HepG2 (cell line): ENCODE measurements at regions not wholly inside any gene's neighbourhood (a gene's known extent, or its start where the extent isn't known, plus 50 kb on each side); places are given as distances from the start of the nearest gene placed in this dataset.

ENCODE experiments used
- ATAC-seq: fragments of 200-7000 bp; cut with Tn5 transposase; 3 replicates; pipeline ENCODE4 v1.9.1; 2020; ENCODE audit warnings: mild to moderate bottlenecking, moderate library complexity
- BruUV-seq: library from RNA; stranded (reverse); fragments of 400-500 nt; replicated peaks from 2 replicates; lab custom pipeline; 2021; lab: Mats Ljungman, UMichigan
- CTCF ChIA-PET: fragments of 300-600 bp; formaldehyde crosslinking; extraction: SDS; loops from one replicate; lab custom pipeline; 2021; ENCODE audit warnings: low total read pairs, inconsistent platforms, low intra/inter-chr PET ratio; lab: Yijun Ruan, JAX
- POLR2A ChIA-PET: fragments of 350-600 bp; sonication (Branson Sonifier 250); formaldehyde crosslinking; loops from one replicate; lab custom pipeline; 2020; ENCODE audit warnings: antibody characterized with exemption, inconsistent platforms; lab: Yijun Ruan, JAX
- DNase-seq: peaks from one replicate; pipeline ENCODE4 v3.0.0-alpha.2; 2015; ENCODE audit warnings: low spot score
- FAIRE-seq: peaks from 3 replicates; lab custom pipeline; 2011; peaks lifted over from hg19 to GRCh38; lab: Jason Lieb, UNC
- H2AFZ ChIP-seq: one replicate; pipeline ENCODE4 v1.6.1; 2011; ENCODE audit warnings: low read length, inconsistent platforms
- H3K27ac ChIP-seq: fragments of 300-600 bp; 3 replicates; pipeline ENCODE4 v1.8.0; 2011; ENCODE audit warnings: mixed run types, mild to moderate bottlenecking, mixed read lengths, low read length, inconsistent platforms; ENCODE audit not compliant: insufficient read depth; ENCODE audit errors: extremely low read length
- H3K27me3 ChIP-seq, 2 experiments: fragments of 200-600 bp in 1 of 2; 2 replicates in 1 of 2; 3 replicates in 1 of 2; pipeline versions ENCODE4 v1.6.0 to v1.8.0; 2011; ENCODE audit warnings: low read length in 2 of 2, mild to moderate bottlenecking in 2 of 2, moderate library complexity in 2 of 2, inconsistent platforms in 1 of 2; ENCODE audit not compliant: insufficient read depth in 2 of 2, control insufficient read depth in 1 of 2
- H3K36me3 ChIP-seq, 2 experiments: fragments of 200-600 bp in 1 of 2; replicated peaks in 1 of 2; 2 replicates in 1 of 2; 3 replicates in 1 of 2; pipeline versions ENCODE4 v1.5.1 to v1.8.0; 2011; ENCODE audit warnings: low read length in 2 of 2, inconsistent platforms in 1 of 2; ENCODE audit not compliant: insufficient read depth in 2 of 2, control insufficient read depth in 1 of 2
- H3K4me1 ChIP-seq: 2 replicates; pipeline ENCODE4 v1.5.1; 2012; ENCODE audit warnings: low read length, inconsistent platforms; ENCODE audit not compliant: insufficient read depth
- H3K4me2 ChIP-seq: 2 replicates; pipeline ENCODE4 v1.6.0; 2011; ENCODE audit warnings: low read depth, low read length, inconsistent platforms
- H3K4me3 ChIP-seq, 3 experiments: fragments of 200-600 bp in 1 of 3; sonication (generic), shearing (Covaris generic) in 1 of 3; replicated peaks in 1 of 3; 2 replicates each; pipeline ENCODE4 v1.5.1; 2011 to 2016; ENCODE audit warnings: low read length in 3 of 3, inconsistent platforms in 2 of 3, low read depth in 2 of 3, mild to moderate bottlenecking in 2 of 3, control low read depth in 1 of 3, mixed read lengths in 1 of 3; ENCODE audit not compliant: insufficient read depth in 1 of 3
- H3K79me2 ChIP-seq: one replicate; pipeline ENCODE4 v1.6.1; 2011; ENCODE audit warnings: low read length, inconsistent platforms; ENCODE audit not compliant: insufficient read depth
- H3K9ac ChIP-seq: 2 replicates; pipeline ENCODE4 v1.6.0; 2011; ENCODE audit warnings: mild to moderate bottlenecking, low read depth, low read length, inconsistent platforms; ENCODE audit not compliant: insufficient read depth
- H3K9me3 ChIP-seq: 2 replicates; pipeline ENCODE4 v1.5.1; 2012; ENCODE audit warnings: mild to moderate bottlenecking, low read length
- H4K20me1 ChIP-seq: 2 replicates; pipeline ENCODE4 v1.6.0; 2011; ENCODE audit warnings: inconsistent platforms, mild to moderate bottlenecking, low read length, moderate library complexity; ENCODE audit not compliant: insufficient read depth
- BORCS8-MEF2B ChIP-seq: sonication (generic); formaldehyde crosslinking; IDR thresholded peaks from 2 replicates; pipeline ENCODE4 v1.8.0; 2022; ENCODE audit warnings: mild to moderate bottlenecking, missing genetic modification reagents
- MAF1 ChIP-seq: sonication (generic); formaldehyde crosslinking; IDR thresholded peaks from 2 replicates; pipeline ENCODE4 v1.5.0; 2020; ENCODE audit warnings: missing genetic modification reagents, borderline replicate concordance
- SMYD3 ChIP-seq: sonication (generic); formaldehyde crosslinking; IDR thresholded peaks from 2 replicates; pipeline ENCODE4 v1.8.1; 2023; ENCODE audit warnings: mild to moderate bottlenecking, missing genetic modification reagents
- SPEN ChIP-seq: sonication (generic); formaldehyde crosslinking; IDR thresholded peaks from 2 replicates; pipeline ENCODE4 v1.5.1; 2020; ENCODE audit warnings: low read depth, mild to moderate bottlenecking, missing genetic modification reagents
- TEAD2 ChIP-seq: sonication (generic); formaldehyde crosslinking; IDR thresholded peaks from 2 replicates; pipeline ENCODE4 v1.9.0; 2021; ENCODE audit warnings: missing genetic modification reagents
- ZFAT ChIP-seq: sonication (generic); formaldehyde crosslinking; conservative IDR thresholded peaks from 2 replicates; pipeline ENCODE4 v1.8.1; 2023; ENCODE audit warnings: missing genetic modification reagents, inconsistent platforms
- ZMYM4 ChIP-seq: sonication (generic); formaldehyde crosslinking; IDR thresholded peaks from 2 replicates; pipeline ENCODE4 v1.8.1; 2023; ENCODE audit warnings: mild to moderate bottlenecking, missing genetic modification reagents
- ZNF12 ChIP-seq: sonication (generic); formaldehyde crosslinking; IDR thresholded peaks from 2 replicates; pipeline ENCODE4 v1.5.0; 2020; ENCODE audit warnings: missing genetic modification reagents
- ZNF232 ChIP-seq: sonication (generic); formaldehyde crosslinking; IDR thresholded peaks from 2 replicates; pipeline ENCODE4 v1.4.0; 2020; ENCODE audit warnings: missing genetic modification reagents, borderline replicate concordance
- ZNF432 ChIP-seq: sonication (generic); formaldehyde crosslinking; IDR thresholded peaks from 2 replicates; pipeline ENCODE4 v1.5.0; 2020; ENCODE audit warnings: missing genetic modification reagents, mild to moderate bottlenecking, borderline replicate concordance
- ZNF44 ChIP-seq: sonication (generic); formaldehyde crosslinking; IDR thresholded peaks from 2 replicates; pipeline ENCODE4 v1.5.1; 2020; ENCODE audit warnings: mild to moderate bottlenecking, missing genetic modification reagents
- ZNF879 ChIP-seq: sonication (generic); formaldehyde crosslinking; IDR thresholded peaks from 2 replicates; pipeline ENCODE4 v1.8.1; 2023; ENCODE audit warnings: missing genetic modification reagents
- WGBS: methylation state at CpG from one replicate; pipeline ENCODE4 v1.1.6; 2017; ENCODE audit warnings: low lambda C conversion rate; 5-methylcytosine and 5-hydroxymethylcytosine counted together
- in situ Hi-C: cut with HindIII; loops from 2 replicates; pipeline ENCODE4 v1.10.0; 2017; ENCODE audit warnings: low pct_unique_long_range_greater_than_20kb; ENCODE audit not compliant: extremely low pct_ligation_motif_present
- intact Hi-C: fragments of 100-400 bp; cut with micrococcal nuclease; formaldehyde crosslinking; loops from one replicate; pipeline ENCODE4 v1.10.0; 2022; ENCODE audit not compliant: unreplicated experiment
- TF ChIP-seq, protein P1 (sequence below): sonication (generic); formaldehyde crosslinking; IDR thresholded peaks from 2 replicates; pipeline ENCODE4 v1.4.0; 2020; ENCODE audit warnings: missing genetic modification reagents; ENCODE audit errors: not compliant biosample characterization
- TF ChIP-seq, protein P2 (sequence below), 2 experiments: sonication (generic) in 1 of 2; formaldehyde crosslinking in 1 of 2; IDR thresholded peaks; 2 replicates each; pipeline versions ENCODE4 v1.6.1 to v1.9.0; 2014 to 2022; ENCODE audit warnings: antibody characterized with exemption in 1 of 2, borderline replicate concordance in 1 of 2, inconsistent platforms in 1 of 2, low read depth in 1 of 2, missing genetic modification reagents in 1 of 2

DNA sequence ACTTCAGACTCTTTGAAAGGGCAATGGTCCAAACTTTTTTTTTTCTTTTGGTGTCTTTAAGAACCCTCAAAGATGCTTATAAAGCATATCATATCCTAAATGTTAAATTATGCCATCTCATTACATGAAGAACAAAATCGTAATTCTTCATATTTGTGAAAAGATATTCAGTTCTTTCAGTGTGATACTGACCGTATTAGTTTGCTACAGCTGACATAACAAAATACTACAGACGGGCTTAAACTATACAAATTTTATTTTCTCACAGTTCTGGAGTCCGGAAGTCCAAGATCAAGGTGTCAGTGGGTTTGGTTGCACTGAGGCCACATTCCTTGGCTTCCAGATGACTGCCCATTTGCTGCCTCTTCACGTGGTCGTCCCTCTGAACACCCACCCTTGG lies 1377.2 kb upstream of the ZEB2 start:
- Histone ChIP-seq H3K9me3 (peaks cover 12% of the 10 kb centered on the region), H3K27ac (no peak overlapping the region), H3K79me2 (no peaks in the 10 kb centered on the region), H3K4me2 (no peak overlapping the region), H3K36me3 (no peaks in the 10 kb centered on the region), H3K4me1 (no peaks in the 10 kb centered on the region), H3K9ac (no peak overlapping the region), H4K20me1 (no peaks in the 10 kb centered on the region), H3K27me3 (no peaks in the 10 kb centered on the region), H3K4me3 (no peak overlapping the region), H2AFZ (no peak overlapping the region)
- in situ Hi-C loops: no loop called here
- DNase-seq (no peak), FAIRE-seq (no peak), ATAC-seq (no peak)
- ChIA-PET POLR2A (no interaction called here), CTCF (no interaction called here)
- intact Hi-C loops: no loop called here
- BruUV-seq: no TSS peak
- WGBS: 25% methylated on average over 6 of the region's 6 CpGs
- TF ChIP-seq ZNF44: no peak
- TF ChIP-seq ZNF12 (CRISPR knock-in tag): peak; percentile 92

DNA sequence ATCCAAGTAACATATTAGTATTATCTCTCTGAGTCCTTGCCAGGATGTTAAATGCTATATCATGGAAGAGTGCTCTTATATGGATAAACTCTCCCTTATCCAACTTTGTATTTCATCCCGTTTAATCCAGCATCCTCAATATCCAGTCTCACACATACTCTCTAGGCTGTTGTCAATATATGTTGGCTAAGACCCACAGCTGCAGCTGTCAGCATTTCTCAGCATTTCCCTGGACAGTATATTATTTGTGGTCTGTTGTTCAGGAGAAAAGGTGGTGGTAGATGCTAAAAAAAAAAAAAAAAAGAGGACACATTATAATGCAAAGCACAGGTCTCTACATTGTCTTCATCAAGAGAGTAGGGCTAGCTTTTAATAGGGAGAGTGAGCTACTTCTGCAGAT lies 1368.0 kb upstream of the ZEB2 start:
- H3K27me3 ChIP-seq: no peaks in the 10 kb centered on the region
- H3K36me3 ChIP-seq: no peaks in the 10 kb centered on the region
- no peak overlapping the region for H3K27ac ChIP-seq
- no peaks in the 10 kb centered on the region for H3K4me1 ChIP-seq
- H2AFZ ChIP-seq: no peak overlapping the region
- H3K4me2 ChIP-seq: no peak overlapping the region
- H3K9me3 ChIP-seq: no peaks in the 10 kb centered on the region
- BruUV-seq: no TSS peak
- 33% methylated on average over 1 of the region's 1 CpG for WGBS
- H3K79me2 ChIP-seq: no peaks in the 10 kb centered on the region
- DNase-seq (no peak), FAIRE-seq (no peak), ATAC-seq (no peak)
- intact Hi-C loops: no loop called here
- in situ Hi-C loops: no loop called here
- ChIA-PET POLR2A (no interaction called here), CTCF (no interaction called here)
- no peak overlapping the region for H3K4me3 ChIP-seq
- no peak overlapping the region for H3K9ac ChIP-seq
- H4K20me1 ChIP-seq: no peaks in the 10 kb centered on the region
- TF ChIP-seq TEAD2 (CRISPR knock-in tag) (no peak), BORCS8-MEF2B (CRISPR knock-in tag) (no peak), SPEN (CRISPR knock-in tag) (no peak), SMYD3 (no peak), ZNF232 (CRISPR knock-in tag) (no peak), ZMYM4 (CRISPR knock-in tag) (no peak), ZNF879 (no peak), MAF1 (CRISPR knock-in tag) (no peak), ZFAT (CRISPR knock-in tag) (no peak), ZNF432 (no peak)
- TF ChIP-seq, protein P1, sequence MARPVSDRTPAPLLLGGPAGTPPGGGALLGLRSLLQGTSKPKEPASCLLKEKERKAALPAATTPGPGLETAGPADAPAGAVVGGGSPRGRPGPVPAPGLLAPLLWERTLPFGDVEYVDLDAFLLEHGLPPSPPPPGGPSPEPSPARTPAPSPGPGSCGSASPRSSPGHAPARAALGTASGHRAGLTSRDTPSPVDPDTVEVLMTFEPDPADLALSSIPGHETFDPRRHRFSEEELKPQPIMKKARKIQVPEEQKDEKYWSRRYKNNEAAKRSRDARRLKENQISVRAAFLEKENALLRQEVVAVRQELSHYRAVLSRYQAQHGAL: no peak
- TF ChIP-seq, protein P2, sequence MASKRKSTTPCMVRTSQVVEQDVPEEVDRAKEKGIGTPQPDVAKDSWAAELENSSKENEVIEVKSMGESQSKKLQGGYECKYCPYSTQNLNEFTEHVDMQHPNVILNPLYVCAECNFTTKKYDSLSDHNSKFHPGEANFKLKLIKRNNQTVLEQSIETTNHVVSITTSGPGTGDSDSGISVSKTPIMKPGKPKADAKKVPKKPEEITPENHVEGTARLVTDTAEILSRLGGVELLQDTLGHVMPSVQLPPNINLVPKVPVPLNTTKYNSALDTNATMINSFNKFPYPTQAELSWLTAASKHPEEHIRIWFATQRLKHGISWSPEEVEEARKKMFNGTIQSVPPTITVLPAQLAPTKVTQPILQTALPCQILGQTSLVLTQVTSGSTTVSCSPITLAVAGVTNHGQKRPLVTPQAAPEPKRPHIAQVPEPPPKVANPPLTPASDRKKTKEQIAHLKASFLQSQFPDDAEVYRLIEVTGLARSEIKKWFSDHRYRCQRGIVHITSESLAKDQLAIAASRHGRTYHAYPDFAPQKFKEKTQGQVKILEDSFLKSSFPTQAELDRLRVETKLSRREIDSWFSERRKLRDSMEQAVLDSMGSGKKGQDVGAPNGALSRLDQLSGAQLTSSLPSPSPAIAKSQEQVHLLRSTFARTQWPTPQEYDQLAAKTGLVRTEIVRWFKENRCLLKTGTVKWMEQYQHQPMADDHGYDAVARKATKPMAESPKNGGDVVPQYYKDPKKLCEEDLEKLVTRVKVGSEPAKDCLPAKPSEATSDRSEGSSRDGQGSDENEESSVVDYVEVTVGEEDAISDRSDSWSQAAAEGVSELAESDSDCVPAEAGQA (IDR thresholded peaks at IDR 0.05; ENCODE audit: low read depth): no peak
- TF ChIP-seq, protein P2 (CRISPR knock-in tag; IDR thresholded peaks at IDR 0.05; ENCODE audit: borderline replicate concordance): no peak
